ENCODE measurements at regions not wholly inside any gene's neighbourhood (a gene's known extent, or its start where the extent isn't known, plus 50 kb on each side); places are given as distances from the start of the nearest gene placed in this dataset.

- DNase-seq (ENCODE audit: low spot score in 2 of 2) = peak in 1 of 2 donors; percentile 66
- Histone ChIP-seq H3K27ac (peak overlapping the region; percentile 81 to 90), H3K9me3 (no peaks in the 10 kb centered on the region), H3K4me3 (peak overlapping the region in 2 of 3 donors; percentile 39 to 58), H3K27me3 (no peaks in the 10 kb centered on the region), H3K36me3 (no peaks in the 10 kb centered on the region), H3K4me1 (peaks cover 7 to 9% of the 10 kb centered on the region in 2 donors)
- intact Hi-C loops (cut with DNase I; ENCODE audit: low total_unique reads) = no loop called here
- TF ChIP-seq POLR2A (IDR thresholded peaks at IDR 0.05) (no peak), CTCF (IDR thresholded peaks at IDR 0.05) (no peak), POLR2AphosphoS5 (IDR thresholded peaks at IDR 0.05) (no peak)
Observed at GRCh38 chr4:3385711-3386420, 55.9 kb upstream of the HGFAC start.

GRCh38 chr4:3386526-3386925, 55.2 kb upstream of the HGFAC start:
- H3K27ac ChIP-seq = peak overlapping the region; percentile 81 to 90
- H3K27me3 ChIP-seq = no peaks in the 10 kb centered on the region
- no peaks in the 10 kb centered on the region for H3K9me3 ChIP-seq
- H3K4me1 ChIP-seq = peaks cover 7 to 9% of the 10 kb centered on the region in 2 donors
- intact Hi-C loops (cut with DNase I; ENCODE audit: low total_unique reads) = no loop called here
- H3K4me3 ChIP-seq = peak overlapping the region in 2 of 3 donors; percentile 35 to 60
- H3K36me3 ChIP-seq = no peaks in the 10 kb centered on the region
- DNase-seq (ENCODE audit: low spot score in 2 of 2) = peak in 1 of 2 donors; percentile 54
- TF ChIP-seq POLR2AphosphoS5 (IDR thresholded peaks at IDR 0.05) (no peak), CTCF (IDR thresholded peaks at IDR 0.05) (no peak), POLR2A (IDR thresholded peaks at IDR 0.05) (no peak)

GRCh38 chr4:3387154-3387942, 54.4 kb upstream of the HGFAC start:
- peak overlapping the region; percentile 21 to 60 (median 35) for H3K4me3 ChIP-seq
- H3K4me1 ChIP-seq = peaks cover 7 to 9% of the 10 kb centered on the region in 2 donors
- TF ChIP-seq CTCF (IDR thresholded peaks at IDR 0.05) (no peak), POLR2A (IDR thresholded peaks at IDR 0.05) (no peak), POLR2AphosphoS5 (IDR thresholded peaks at IDR 0.05) (no peak)
- no peaks in the 10 kb centered on the region for H3K9me3 ChIP-seq
- no peaks in the 10 kb centered on the region for H3K27me3 ChIP-seq
- DNase-seq (ENCODE audit: low spot score in 2 of 2) = no peak
- intact Hi-C loops (cut with DNase I; ENCODE audit: low total_unique reads) = no loop called here
- H3K27ac ChIP-seq = peak overlapping the region; percentile 81 to 90
- no peaks in the 10 kb centered on the region for H3K36me3 ChIP-seq

GRCh38 chr4:3387943-3388361, 53.8 kb upstream of the HGFAC start:
- no peaks in the 10 kb centered on the region for H3K36me3 ChIP-seq
- H3K4me3 ChIP-seq = peak overlapping the region; percentile 21 to 60 (median 35)
- intact Hi-C loops (cut with DNase I; ENCODE audit: low total_unique reads) = no loop called here
- H3K9me3 ChIP-seq = no peaks in the 10 kb centered on the region
- peak in 1 of 3 donors; percentile 42 for TF ChIP-seq POLR2AphosphoS5 (IDR thresholded peaks at IDR 0.05)
- TF ChIP-seq POLR2A (IDR thresholded peaks at IDR 0.05) = no peak
- H3K4me1 ChIP-seq = peaks cover 7 to 9% of the 10 kb centered on the region in 2 donors
- DNase-seq (ENCODE audit: low spot score in 2 of 2) = peak; percentile 68 to 74
- H3K27ac ChIP-seq = peak overlapping the region; percentile 81 to 90
- no peaks in the 10 kb centered on the region for H3K27me3 ChIP-seq

- Histone ChIP-seq H3K36me3 (no peaks in the 10 kb centered on the region), H3K4me3 (peak overlapping the region; percentile 21 to 60 (median 35)), H3K9me3 (no peaks in the 10 kb centered on the region), H3K27me3 (no peaks in the 10 kb centered on the region), H3K4me1 (peaks cover 7 to 9% of the 10 kb centered on the region in 2 donors), H3K27ac (peak overlapping the region; percentile 81 to 90)
- intact Hi-C loops (cut with DNase I; ENCODE audit: low total_unique reads) = no loop called here
- DNase-seq (ENCODE audit: low spot score in 2 of 2) = no peak
- TF ChIP-seq POLR2AphosphoS5 (IDR thresholded peaks at IDR 0.05) = no peak
Observed at GRCh38 chr4:3388471-3389232, 53.1 kb upstream of the HGFAC start.
